Liver (tissue), 8 donors: ENCODE measurements at regions not wholly inside any gene's neighbourhood (a gene's known extent, or its start where the extent isn't known, plus 50 kb on each side); places are given as distances from the start of the nearest gene placed in this dataset.

Experiments
- DNase-seq: peaks from one replicate; pipeline ENCODE4 v3.0.0-alpha.2; 2017; ENCODE audit warnings: low spot score
- H3K27ac ChIP-seq, 2 donors: one replicate each; pipeline ENCODE4 v1.7.0; 2013; ENCODE audit warnings: inconsistent platforms in 2 of 2, low read length in 2 of 2, control low read depth in 1 of 2, low read depth in 1 of 2, mild to moderate bottlenecking in 1 of 2
- H3K27me3 ChIP-seq, 4 donors: one replicate each; pipeline versions ENCODE4 v1.6.1 to v1.7.0; 2013; ENCODE audit warnings: low read length in 3 of 4, inconsistent platforms in 1 of 4, mild to moderate bottlenecking in 1 of 4, moderate library complexity in 1 of 4; ENCODE audit not compliant: control insufficient read depth in 4 of 4, insufficient read depth in 4 of 4
- H3K36me3 ChIP-seq, 4 donors: one replicate each; pipeline versions ENCODE4 v1.6.1 to v1.7.0; 2013; ENCODE audit warnings: low read length in 3 of 4, mild to moderate bottlenecking in 3 of 4, low read depth in 1 of 4, moderate library complexity in 1 of 4; ENCODE audit not compliant: control insufficient read depth in 4 of 4, insufficient read depth in 3 of 4
- H3K4me1 ChIP-seq, 4 donors: one replicate each; pipeline versions ENCODE4 v1.6.1 to v1.7.0; 2013; ENCODE audit warnings: low read length in 3 of 4, mild to moderate bottlenecking in 3 of 4, moderate library complexity in 1 of 4; ENCODE audit not compliant: control insufficient read depth in 4 of 4, insufficient read depth in 4 of 4
- H3K4me3 ChIP-seq, 3 donors: one replicate each; pipeline versions ENCODE4 v1.6.1 to v1.7.0; 2013; ENCODE audit warnings: low read length in 3 of 3, control low read depth in 1 of 3, low read depth in 1 of 3, mild to moderate bottlenecking in 1 of 3
- H3K9ac ChIP-seq, 2 donors: one replicate each; pipeline ENCODE4 v1.7.0; 2013; ENCODE audit warnings: low read length in 2 of 2, mild to moderate bottlenecking in 2 of 2, moderate library complexity in 2 of 2, control low read depth in 1 of 2, low read depth in 1 of 2
- H3K9me3 ChIP-seq, 4 donors: one replicate each; pipeline versions ENCODE4 v1.6.1 to v1.7.0; 2013; ENCODE audit warnings: low read length in 3 of 4; ENCODE audit not compliant: control insufficient read depth in 4 of 4
- ATF3 ChIP-seq: IDR thresholded peaks from 2 replicates; pipeline ENCODE4 v1.6.1; 2016; ENCODE audit warnings: antibody characterized with exemption
- CTCF ChIP-seq: fragments of 150-350 bp; IDR thresholded peaks from 2 replicates; pipeline ENCODE4 v1.5.1; 2017; ENCODE audit warnings: improper control_type of control experiment, low read depth, low read length; ENCODE audit not compliant: missing input control
- EGR1 ChIP-seq, 2 donors: IDR thresholded peaks; 2 replicates each; pipeline ENCODE4 v1.6.1; 2016 to 2018; ENCODE audit warnings: antibody characterized with exemption in 2 of 2, low read depth in 2 of 2
- FOXA2 ChIP-seq: IDR thresholded peaks from 2 replicates; pipeline ENCODE4 v1.6.1; 2016; ENCODE audit warnings: antibody characterized with exemption
- HNF4A ChIP-seq, 2 donors: conservative IDR thresholded peaks; 2 replicates each; pipeline ENCODE4 v1.6.1; 2016; ENCODE audit warnings: antibody characterized with exemption in 2 of 2, mild to moderate bottlenecking in 2 of 2
- HNF4G ChIP-seq: IDR thresholded peaks from 2 replicates; pipeline ENCODE4 v1.6.1; 2016; ENCODE audit warnings: antibody characterized with exemption
- JUND ChIP-seq, 2 donors: IDR thresholded peaks; 2 replicates each; pipeline ENCODE4 v1.6.1; 2016; ENCODE audit warnings: antibody characterized with exemption in 2 of 2
- MAX ChIP-seq: IDR thresholded peaks from 2 replicates; pipeline ENCODE4 v1.6.1; 2016; ENCODE audit warnings: antibody characterized with exemption
- NR2F2 ChIP-seq: IDR thresholded peaks from 2 replicates; pipeline ENCODE4 v1.6.1; 2016; ENCODE audit warnings: antibody characterized with exemption
- REST ChIP-seq: IDR thresholded peaks from 2 replicates; pipeline ENCODE4 v1.6.1; 2016; ENCODE audit warnings: antibody characterized with exemption, mild to moderate bottlenecking
- RXRA ChIP-seq, 2 donors: IDR thresholded peaks; 2 replicates each; pipeline ENCODE4 v1.6.1; 2017 to 2018; ENCODE audit warnings: antibody characterized with exemption in 2 of 2, mild to moderate bottlenecking in 1 of 2
- SP1 ChIP-seq: IDR thresholded peaks from 2 replicates; pipeline ENCODE4 v1.6.1; 2018; ENCODE audit warnings: antibody characterized with exemption, mild to moderate bottlenecking
- TAF1 ChIP-seq: conservative IDR thresholded peaks from 2 replicates; pipeline ENCODE4 v1.6.1; 2016; ENCODE audit warnings: antibody characterized with exemption, mild to moderate bottlenecking
- YY1 ChIP-seq: IDR thresholded peaks from 2 replicates; pipeline ENCODE4 v1.6.1; 2016; ENCODE audit warnings: antibody characterized with exemption, mild to moderate bottlenecking
- ZBTB33 ChIP-seq: IDR thresholded peaks from 2 replicates; pipeline ENCODE4 v1.6.1; 2016; ENCODE audit warnings: antibody characterized with exemption
- WGBS: extraction: QIAGEN DNeasy Blood & Tissue Kit; methylation state at CpG from one replicate; pipeline ENCODE4 v1.1.7; 2013; 5-methylcytosine and 5-hydroxymethylcytosine counted together
- donor health status: healthy.
- donor health status: healthy.
- donor health status: healthy.
- donor health status: healthy.
- donor health status: healthy.

GRCh38 chr2:22784566-22784965 lies 600.4 kb upstream of the KLHL29 start:
- no peak overlapping the region for H3K9ac ChIP-seq
- no peaks in the 10 kb centered on the region for H3K4me1 ChIP-seq
- DNase-seq, result no peak
- H3K27me3 ChIP-seq, result no peaks in the 10 kb centered on the region
- no peaks in the 10 kb centered on the region for H3K9me3 ChIP-seq
- WGBS, result 84% methylated on average over 5 of the region's 5 CpGs
- no peaks in the 10 kb centered on the region for H3K36me3 ChIP-seq
- H3K27ac ChIP-seq, result no peak overlapping the region
- H3K4me3 ChIP-seq, result no peak overlapping the region
- TF ChIP-seq RXRA (IDR thresholded peaks at IDR 0.05), result no peak
- no peak for TF ChIP-seq JUND (IDR thresholded peaks at IDR 0.05)
- TF ChIP-seq REST, result no peak
- no peak for TF ChIP-seq HNF4A (conservative IDR thresholded peaks at IDR 0.05)

GRCh38 chr2:22786817-22787216 lies 598.2 kb upstream of the KLHL29 start:
- no peak overlapping the region for H3K27ac ChIP-seq
- TF ChIP-seq JUND (IDR thresholded peaks at IDR 0.05) (no peak), SP1 (no peak), NR2F2 (no peak), YY1 (no peak), RXRA (IDR thresholded peaks at IDR 0.05) (no peak), ZBTB33 (no peak), HNF4G (no peak), FOXA2 (no peak), TAF1 (no peak), MAX (no peak), HNF4A (conservative IDR thresholded peaks at IDR 0.05) (no peak)
- whole genome bisulfite sequencing, result 82% methylated on average over 2 of the region's 2 CpGs
- H3K9ac ChIP-seq, result no peak overlapping the region
- peaks cover 0 to 1% (median 0%) of the 10 kb centered on the region in 4 donors for H3K36me3 ChIP-seq
- H3K4me3 ChIP-seq, result no peak overlapping the region
- no peak for DNase-seq
- no peaks in the 10 kb centered on the region for H3K9me3 ChIP-seq
- H3K27me3 ChIP-seq, result peaks cover 0 to 5% (median 0%) of the 10 kb centered on the region in 4 donors
- no peaks in the 10 kb centered on the region for H3K4me1 ChIP-seq

GRCh38 chr2:22787745-22788144 lies 597.2 kb upstream of the KLHL29 start:
- no peak for DNase-seq
- H3K9ac ChIP-seq, result no peak overlapping the region
- TF ChIP-seq EGR1 (IDR thresholded peaks at IDR 0.05; ENCODE audit: low read depth in 2 of 2) (no peak), ATF3 (no peak), FOXA2 (no peak), NR2F2 (no peak), YY1 (no peak), CTCF (no peak), TAF1 (no peak)
- peaks cover 0 to 1% (median 0%) of the 10 kb centered on the region in 4 donors for H3K36me3 ChIP-seq
- no peak overlapping the region for H3K4me3 ChIP-seq
- no peaks in the 10 kb centered on the region for H3K9me3 ChIP-seq
- no peaks in the 10 kb centered on the region for H3K4me1 ChIP-seq
- H3K27ac ChIP-seq, result no peak overlapping the region
- H3K27me3 ChIP-seq, result peaks cover 0 to 5% (median 0%) of the 10 kb centered on the region in 4 donors
- 62% methylated on average over 1 of the region's 1 CpG for WGBS
